ENCODE measurements at regions not wholly inside any gene's neighbourhood (a gene's known extent, or its start where the extent isn't known, plus 50 kb on each side); places are given as distances from the start of the nearest gene placed in this dataset.

DNA sequence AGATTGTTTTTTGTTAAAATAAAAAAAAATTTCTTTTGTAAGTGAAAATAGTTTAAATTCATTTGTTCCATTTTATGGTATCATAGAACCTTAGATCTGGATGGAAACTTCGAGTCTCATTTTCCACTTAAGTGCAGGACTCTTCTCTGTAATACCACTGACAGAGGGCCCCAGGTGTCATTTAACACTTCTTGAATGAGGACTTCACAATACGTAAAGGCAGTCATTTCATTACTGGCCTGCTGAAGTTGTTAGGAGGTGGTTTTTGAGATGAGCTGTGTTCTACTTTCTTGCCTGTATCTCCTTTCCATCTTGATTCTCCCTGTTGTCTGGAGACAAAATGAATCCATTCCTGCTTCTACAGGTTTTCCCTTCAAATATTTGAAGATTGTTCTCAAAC lies 455.3 kb downstream of the DMRT2 start:
- TF ChIP-seq, protein P1, sequence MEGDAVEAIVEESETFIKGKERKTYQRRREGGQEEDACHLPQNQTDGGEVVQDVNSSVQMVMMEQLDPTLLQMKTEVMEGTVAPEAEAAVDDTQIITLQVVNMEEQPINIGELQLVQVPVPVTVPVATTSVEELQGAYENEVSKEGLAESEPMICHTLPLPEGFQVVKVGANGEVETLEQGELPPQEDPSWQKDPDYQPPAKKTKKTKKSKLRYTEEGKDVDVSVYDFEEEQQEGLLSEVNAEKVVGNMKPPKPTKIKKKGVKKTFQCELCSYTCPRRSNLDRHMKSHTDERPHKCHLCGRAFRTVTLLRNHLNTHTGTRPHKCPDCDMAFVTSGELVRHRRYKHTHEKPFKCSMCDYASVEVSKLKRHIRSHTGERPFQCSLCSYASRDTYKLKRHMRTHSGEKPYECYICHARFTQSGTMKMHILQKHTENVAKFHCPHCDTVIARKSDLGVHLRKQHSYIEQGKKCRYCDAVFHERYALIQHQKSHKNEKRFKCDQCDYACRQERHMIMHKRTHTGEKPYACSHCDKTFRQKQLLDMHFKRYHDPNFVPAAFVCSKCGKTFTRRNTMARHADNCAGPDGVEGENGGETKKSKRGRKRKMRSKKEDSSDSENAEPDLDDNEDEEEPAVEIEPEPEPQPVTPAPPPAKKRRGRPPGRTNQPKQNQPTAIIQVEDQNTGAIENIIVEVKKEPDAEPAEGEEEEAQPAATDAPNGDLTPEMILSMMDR (conservative IDR thresholded peaks at IDR 0.05; ENCODE audit: low read depth, low read length) = no peak
- no peak for TF ChIP-seq EZH2 (IDR thresholded peaks at IDR 0.05; ENCODE audit: low read length, unreplicated experiment)
